ENCODE measurements at regions not wholly inside any gene's neighbourhood (a gene's known extent, or its start where the extent isn't known, plus 50 kb on each side); places are given as distances from the start of the nearest gene placed in this dataset.
"Not testable (repeated sequence)": the region's sequence is repeated elsewhere in the genome, so short reads cannot be mapped to it uniquely, and the experiment has no call there.

DNA sequence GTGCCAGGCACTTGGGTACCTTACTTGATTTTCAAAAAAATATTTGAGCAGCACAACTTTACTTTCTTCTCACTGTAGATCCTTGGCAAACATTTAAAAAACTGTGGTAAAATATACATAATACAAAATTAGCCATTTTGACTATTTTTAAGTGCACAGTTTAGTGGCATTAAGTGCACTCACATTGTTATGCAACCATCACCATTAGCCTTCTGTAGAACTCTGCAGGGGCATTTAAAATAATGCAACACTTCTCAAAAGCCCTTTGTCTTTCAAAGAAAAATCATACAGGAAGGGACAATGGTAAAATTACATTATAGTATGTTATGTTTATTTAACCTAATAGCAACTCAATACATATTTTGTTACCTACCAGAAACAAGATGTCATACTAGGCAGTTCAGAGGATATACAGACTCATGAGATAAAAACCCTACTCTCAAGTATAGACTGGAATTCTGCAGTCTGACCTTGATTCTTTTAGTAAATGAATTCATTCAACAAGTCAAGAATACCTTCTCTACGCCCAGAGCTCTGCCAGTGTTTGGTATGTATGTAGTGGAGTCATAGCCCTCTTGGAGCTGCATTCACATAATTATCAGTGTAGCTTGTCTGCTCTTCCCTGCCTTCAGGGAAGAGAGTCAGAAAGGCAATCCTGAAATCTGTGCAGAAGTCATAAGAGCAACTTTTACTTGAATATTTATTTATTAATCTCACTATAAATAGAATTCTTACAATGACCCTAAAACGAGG is 74.0 kb upstream of the ARRDC3 start:
- Histone ChIP-seq H3K27ac (replicated peaks) (no peak overlapping the region), H3K4me3 (replicated peaks; ENCODE audit: insufficient read depth, low read length) (no peak overlapping the region), H3K27me3 (ENCODE audit: insufficient read depth, poor library complexity, severe bottlenecking) (no peaks in the 10 kb centered on the region)
- TF ChIP-seq SPI1 (IDR thresholded peaks at IDR 0.05; ENCODE audit: borderline replicate concordance, low read depth), result no peak
- no peak for TF ChIP-seq GABPA (IDR thresholded peaks at IDR 0.05; ENCODE audit: low read depth)
- TF ChIP-seq, protein P1, sequence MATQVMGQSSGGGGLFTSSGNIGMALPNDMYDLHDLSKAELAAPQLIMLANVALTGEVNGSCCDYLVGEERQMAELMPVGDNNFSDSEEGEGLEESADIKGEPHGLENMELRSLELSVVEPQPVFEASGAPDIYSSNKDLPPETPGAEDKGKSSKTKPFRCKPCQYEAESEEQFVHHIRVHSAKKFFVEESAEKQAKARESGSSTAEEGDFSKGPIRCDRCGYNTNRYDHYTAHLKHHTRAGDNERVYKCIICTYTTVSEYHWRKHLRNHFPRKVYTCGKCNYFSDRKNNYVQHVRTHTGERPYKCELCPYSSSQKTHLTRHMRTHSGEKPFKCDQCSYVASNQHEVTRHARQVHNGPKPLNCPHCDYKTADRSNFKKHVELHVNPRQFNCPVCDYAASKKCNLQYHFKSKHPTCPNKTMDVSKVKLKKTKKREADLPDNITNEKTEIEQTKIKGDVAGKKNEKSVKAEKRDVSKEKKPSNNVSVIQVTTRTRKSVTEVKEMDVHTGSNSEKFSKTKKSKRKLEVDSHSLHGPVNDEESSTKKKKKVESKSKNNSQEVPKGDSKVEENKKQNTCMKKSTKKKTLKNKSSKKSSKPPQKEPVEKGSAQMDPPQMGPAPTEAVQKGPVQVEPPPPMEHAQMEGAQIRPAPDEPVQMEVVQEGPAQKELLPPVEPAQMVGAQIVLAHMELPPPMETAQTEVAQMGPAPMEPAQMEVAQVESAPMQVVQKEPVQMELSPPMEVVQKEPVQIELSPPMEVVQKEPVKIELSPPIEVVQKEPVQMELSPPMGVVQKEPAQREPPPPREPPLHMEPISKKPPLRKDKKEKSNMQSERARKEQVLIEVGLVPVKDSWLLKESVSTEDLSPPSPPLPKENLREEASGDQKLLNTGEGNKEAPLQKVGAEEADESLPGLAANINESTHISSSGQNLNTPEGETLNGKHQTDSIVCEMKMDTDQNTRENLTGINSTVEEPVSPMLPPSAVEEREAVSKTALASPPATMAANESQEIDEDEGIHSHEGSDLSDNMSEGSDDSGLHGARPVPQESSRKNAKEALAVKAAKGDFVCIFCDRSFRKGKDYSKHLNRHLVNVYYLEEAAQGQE (IDR thresholded peaks at IDR 0.05; ENCODE audit: insufficient replicate concordance, low read depth), result no peak
- no peak for TF ChIP-seq POLR2AphosphoS5 (IDR thresholded peaks at IDR 0.05; ENCODE audit: low read depth)
- TF ChIP-seq, protein P2, sequence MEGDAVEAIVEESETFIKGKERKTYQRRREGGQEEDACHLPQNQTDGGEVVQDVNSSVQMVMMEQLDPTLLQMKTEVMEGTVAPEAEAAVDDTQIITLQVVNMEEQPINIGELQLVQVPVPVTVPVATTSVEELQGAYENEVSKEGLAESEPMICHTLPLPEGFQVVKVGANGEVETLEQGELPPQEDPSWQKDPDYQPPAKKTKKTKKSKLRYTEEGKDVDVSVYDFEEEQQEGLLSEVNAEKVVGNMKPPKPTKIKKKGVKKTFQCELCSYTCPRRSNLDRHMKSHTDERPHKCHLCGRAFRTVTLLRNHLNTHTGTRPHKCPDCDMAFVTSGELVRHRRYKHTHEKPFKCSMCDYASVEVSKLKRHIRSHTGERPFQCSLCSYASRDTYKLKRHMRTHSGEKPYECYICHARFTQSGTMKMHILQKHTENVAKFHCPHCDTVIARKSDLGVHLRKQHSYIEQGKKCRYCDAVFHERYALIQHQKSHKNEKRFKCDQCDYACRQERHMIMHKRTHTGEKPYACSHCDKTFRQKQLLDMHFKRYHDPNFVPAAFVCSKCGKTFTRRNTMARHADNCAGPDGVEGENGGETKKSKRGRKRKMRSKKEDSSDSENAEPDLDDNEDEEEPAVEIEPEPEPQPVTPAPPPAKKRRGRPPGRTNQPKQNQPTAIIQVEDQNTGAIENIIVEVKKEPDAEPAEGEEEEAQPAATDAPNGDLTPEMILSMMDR (IDR thresholded peaks at IDR 0.05; ENCODE audit: insufficient read depth, low read length), result no peak
- no peak for DNase-seq (ENCODE audit: low read depth in 1 of 2, low spot score in 1 of 2)

DNA sequence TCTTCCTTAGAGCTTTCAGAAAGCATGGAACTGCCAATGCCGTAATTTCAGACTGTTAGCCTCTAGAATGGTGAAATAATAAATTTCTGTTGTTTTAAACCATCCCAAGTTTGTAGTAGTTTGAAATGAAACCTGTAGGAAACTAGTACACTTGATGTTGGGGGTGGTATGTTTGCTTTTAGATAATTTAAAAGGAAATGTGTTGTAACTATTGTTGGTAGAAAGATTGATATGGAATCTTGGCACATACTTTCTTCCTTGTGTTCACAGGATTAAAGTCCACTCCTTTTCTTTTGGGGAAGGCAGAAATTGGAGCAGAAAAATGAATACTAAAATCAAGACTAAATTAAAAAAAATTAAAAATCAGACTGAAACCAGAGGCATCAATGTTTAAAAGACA is 66.0 kb upstream of the ARRDC3 start:
- H3K4me3 ChIP-seq (replicated peaks; ENCODE audit: insufficient read depth, low read length), result no peak overlapping the region
- TF ChIP-seq GABPA (IDR thresholded peaks at IDR 0.05; ENCODE audit: low read depth) (no peak), SPI1 (IDR thresholded peaks at IDR 0.05; ENCODE audit: borderline replicate concordance, low read depth) (no peak), POLR2AphosphoS5 (IDR thresholded peaks at IDR 0.05; ENCODE audit: low read depth) (no peak)
- TF ChIP-seq, protein P1 (IDR thresholded peaks at IDR 0.05; ENCODE audit: insufficient replicate concordance, low read depth), result no peak
- TF ChIP-seq, protein P2 (IDR thresholded peaks at IDR 0.05; ENCODE audit: insufficient read depth, low read length), result no peak
- H3K27ac ChIP-seq (replicated peaks), result no peak overlapping the region
- DNase-seq (ENCODE audit: low read depth in 1 of 2, low spot score in 1 of 2), result no peak
- no peaks in the 10 kb centered on the region for H3K27me3 ChIP-seq (ENCODE audit: insufficient read depth, poor library complexity, severe bottlenecking)

DNA sequence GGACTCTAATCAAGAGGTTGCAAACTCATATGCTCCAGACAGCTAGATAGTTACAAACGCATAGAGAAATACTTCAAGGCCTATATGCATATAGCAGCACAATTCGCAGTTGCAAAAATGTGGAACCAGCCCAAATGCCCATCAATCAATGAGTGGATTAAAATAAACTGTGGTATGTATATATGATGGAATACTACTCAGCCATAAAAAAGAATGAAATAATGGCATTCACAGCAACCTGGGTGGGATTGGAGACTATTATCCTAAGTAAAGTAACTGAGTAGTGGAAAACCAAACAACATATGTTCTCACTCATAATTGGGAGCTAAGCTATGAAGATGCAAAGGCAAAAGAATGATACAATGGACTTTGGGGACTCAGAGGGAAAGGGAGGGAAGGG is 65.0 kb upstream of the ARRDC3 start:
- H3K27me3 ChIP-seq (ENCODE audit: insufficient read depth, poor library complexity, severe bottlenecking); H3K27ac ChIP-seq (replicated peaks); H3K4me3 ChIP-seq (replicated peaks; ENCODE audit: insufficient read depth, low read length); DNase-seq (ENCODE audit: low read depth in 1 of 2, low spot score in 1 of 2): not testable (repeated sequence)

DNA sequence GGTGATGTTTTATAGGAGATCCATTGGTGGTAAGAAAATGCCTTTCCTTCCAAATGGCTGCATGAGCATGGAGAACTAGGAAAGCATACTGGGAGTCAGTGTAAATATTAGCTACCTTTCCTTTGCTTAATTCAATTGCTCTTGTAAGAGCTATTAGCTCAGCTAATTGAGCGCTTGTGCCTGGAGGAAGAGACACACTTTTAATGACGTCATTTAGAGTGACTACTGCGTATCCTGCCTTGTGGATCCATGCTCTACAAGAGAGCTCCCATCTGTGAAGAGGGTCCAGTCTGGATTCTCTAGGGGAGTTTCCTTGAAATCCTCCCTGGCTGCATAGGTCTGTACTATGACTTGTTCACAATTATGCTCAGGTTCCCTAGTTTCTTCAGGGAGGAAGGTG is 63.8 kb upstream of the ARRDC3 start:
- not testable (repeated sequence) for H3K27ac ChIP-seq (replicated peaks); H3K27me3 ChIP-seq (ENCODE audit: insufficient read depth, poor library complexity, severe bottlenecking); H3K4me3 ChIP-seq (replicated peaks; ENCODE audit: insufficient read depth, low read length); DNase-seq (ENCODE audit: low read depth in 1 of 2, low spot score in 1 of 2)

Data from HL-60 (cell line).